IMR-90 (cell line): ENCODE measurements at regions not wholly inside any gene's neighbourhood (a gene's known extent, or its start where the extent isn't known, plus 50 kb on each side); places are given as distances from the start of the nearest gene placed in this dataset.

Experiments
- ATAC-seq: fragments of 200-7000 bp; cut with Tn5 transposase; 2 replicates; pipeline ENCODE4 v1.9.1; 2020; ENCODE audit warnings: low read depth, mild to moderate bottlenecking, moderate library complexity
- BruUV-seq: library from RNA; stranded (reverse); fragments of 400-500 nt; replicated peaks from 2 replicates; lab custom pipeline; 2021; lab: Mats Ljungman, UMichigan
- CTCF ChIA-PET: fragments of 300-600 bp; formaldehyde crosslinking; extraction: SDS; loops from one replicate; lab custom pipeline; 2021; ENCODE audit warnings: antibody characterized with exemption; lab: Yijun Ruan, JAX
- POLR2A ChIA-PET: fragments of 300-600 bp; sonication (Branson Sonifier 250); formaldehyde crosslinking; loops from one replicate; lab custom pipeline; 2022; ENCODE audit warnings: antibody characterized with exemption; ENCODE audit not compliant: unreplicated experiment; lab: Charles Lee
- DNase-seq: peaks from one replicate; pipeline ENCODE4 v3.0.0; 2013
- H2AFZ ChIP-seq: replicated peaks from 2 replicates; pipeline ENCODE3; 2013; ENCODE audit warnings: low read length, mild to moderate bottlenecking; ENCODE audit not compliant: poor library complexity
- H2AK5ac ChIP-seq: 2 replicates; pipeline ENCODE4 v1.6.1; 2013; ENCODE audit warnings: low read depth, low read length, inconsistent platforms
- H2AK9ac ChIP-seq: replicated peaks from 2 replicates; pipeline ENCODE3; 2013; ENCODE audit warnings: mild to moderate bottlenecking, low read depth, low read length, moderate library complexity; ENCODE audit not compliant: poor library complexity
- H2BK120ac ChIP-seq: 2 replicates; pipeline ENCODE4 v1.6.1; 2013; ENCODE audit warnings: low read depth, low read length, inconsistent platforms
- H2BK15ac ChIP-seq: 3 replicates; pipeline ENCODE4 v1.6.1; 2013; ENCODE audit warnings: low read depth, low read length, inconsistent platforms
- H2BK20ac ChIP-seq: 2 replicates; pipeline ENCODE4 v1.6.1; 2013; ENCODE audit warnings: low read depth, mild to moderate bottlenecking, inconsistent platforms, low read length, moderate library complexity
- H2BK5ac ChIP-seq: 2 replicates; pipeline ENCODE4 v1.6.1; 2013; ENCODE audit warnings: mild to moderate bottlenecking, low read depth, low read length, inconsistent platforms; ENCODE audit not compliant: poor library complexity, severe bottlenecking
- H3K14ac ChIP-seq: replicated peaks from 2 replicates; pipeline ENCODE4 v1.6.1; 2013; ENCODE audit warnings: low read depth, low read length, inconsistent platforms
- H3K18ac ChIP-seq: 2 replicates; pipeline ENCODE4 v1.6.1; 2013; ENCODE audit warnings: low read depth, low read length, control low read depth
- H3K23ac ChIP-seq: 2 replicates; pipeline ENCODE4 v1.6.1; 2013; ENCODE audit warnings: low read depth, low read length, inconsistent platforms
- H3K27ac ChIP-seq: 2 replicates; pipeline ENCODE4 v1.5.1; 2013; ENCODE audit warnings: mild to moderate bottlenecking, control low read depth, low read length; ENCODE audit not compliant: insufficient read depth
- H3K27me3 ChIP-seq: 2 replicates; pipeline ENCODE4 v1.6.1; 2013; ENCODE audit warnings: low read length; ENCODE audit not compliant: control insufficient read depth, insufficient read depth
- H3K36me3 ChIP-seq: 2 replicates; pipeline ENCODE4 v1.6.1; 2013; ENCODE audit warnings: low read length, mixed read lengths; ENCODE audit not compliant: control insufficient read depth, insufficient read depth
- H3K4ac ChIP-seq: 2 replicates; pipeline ENCODE4 v1.6.1; 2013; ENCODE audit warnings: low read depth, low read length, inconsistent platforms
- H3K4me1 ChIP-seq: 2 replicates; pipeline ENCODE4 v1.6.1; 2013; ENCODE audit warnings: low read length, mixed read lengths; ENCODE audit not compliant: control insufficient read depth, insufficient read depth
- H3K4me2 ChIP-seq: 2 replicates; pipeline ENCODE4 v1.6.1; 2013; ENCODE audit warnings: low read depth, mild to moderate bottlenecking, control low read depth, low read length, moderate library complexity
- H3K4me3 ChIP-seq: 2 replicates; pipeline ENCODE4 v1.5.1; 2013; ENCODE audit warnings: low read depth, mild to moderate bottlenecking, control low read depth, low read length, moderate library complexity; ENCODE audit not compliant: insufficient read depth
- H3K56ac ChIP-seq: 2 replicates; pipeline ENCODE4 v1.6.1; 2013; ENCODE audit warnings: low read length, inconsistent platforms; ENCODE audit not compliant: insufficient read depth; ENCODE audit errors: extremely low read depth
- H3K79me1 ChIP-seq, 2 experiments: 2 replicates each; pipeline ENCODE4 v1.6.1; 2013; ENCODE audit warnings: low read length in 2 of 2, inconsistent platforms in 1 of 2, low read depth in 1 of 2
- H3K9ac ChIP-seq: 2 replicates; pipeline ENCODE4 v1.6.1; 2013; ENCODE audit warnings: low read depth, low read length, control low read depth
- H3K9me1 ChIP-seq: 2 replicates; pipeline ENCODE4 v1.6.1; 2013; ENCODE audit warnings: low read length, inconsistent platforms; ENCODE audit not compliant: insufficient read depth
- H3K9me3 ChIP-seq: 2 replicates; pipeline ENCODE4 v1.6.1; 2013; ENCODE audit warnings: low read length; ENCODE audit not compliant: control insufficient read depth, insufficient read depth
- H4K20me1 ChIP-seq: 2 replicates; pipeline ENCODE4 v1.6.1; 2013; ENCODE audit warnings: low read length, inconsistent platforms; ENCODE audit not compliant: insufficient read depth
- H4K5ac ChIP-seq: 2 replicates; pipeline ENCODE4 v1.6.1; 2013; ENCODE audit warnings: mild to moderate bottlenecking, low read depth, low read length, control low read depth
- H4K8ac ChIP-seq, 2 experiments: 2 replicates each; pipeline ENCODE4 v1.6.1; 2013; ENCODE audit warnings: low read depth in 2 of 2, low read length in 2 of 2, control low read depth in 1 of 2, inconsistent platforms in 1 of 2
- H4K91ac ChIP-seq: 2 replicates; pipeline ENCODE4 v1.6.1; 2013; ENCODE audit warnings: low read depth, low read length, inconsistent platforms; ENCODE audit not compliant: insufficient read depth
- CEBPB ChIP-seq: IDR thresholded peaks from 2 replicates; pipeline ENCODE4 v1.6.1; 2012; ENCODE audit warnings: low read depth, low read length, improper control_type of control experiment
- FOS ChIP-seq: fragments of 150-350 bp; IDR thresholded peaks from 2 replicates; pipeline ENCODE4 v1.6.1; 2016; ENCODE audit warnings: low read depth, low read length
- MAZ ChIP-seq: IDR thresholded peaks from 2 replicates; pipeline ENCODE4 v1.6.1; 2012; ENCODE audit warnings: low read depth, mild to moderate bottlenecking, low read length, improper control_type of control experiment, moderate library complexity, borderline replicate concordance
- NFE2L2 ChIP-seq: fragments of 150-350 bp; IDR thresholded peaks from 2 replicates; pipeline ENCODE4 v1.6.1; 2016; ENCODE audit warnings: low read depth, mild to moderate bottlenecking, low read length
- RFX5 ChIP-seq: IDR thresholded peaks from 2 replicates; pipeline ENCODE4 v1.8.0; 2012; ENCODE audit warnings: low read depth, mild to moderate bottlenecking, low read length, moderate library complexity
- WGBS, 2 experiments: methylation state at CpG; one replicate each; pipeline versions ENCODE4 v1.1.5 to v1.1.7; 2013; ENCODE audit warnings: missing lambda C conversion rate in 2 of 2; ENCODE audit not compliant: insufficient read length in 1 of 2; ENCODE audit errors: extremely low coverage in 2 of 2; 5-methylcytosine and 5-hydroxymethylcytosine counted together
- dilution Hi-C: fragments of 300-500 bp; cut with HindIII; formaldehyde crosslinking; loops from one replicate; pipeline ENCODE4 v1.14.3; 2018; ENCODE audit warnings: low sequenced_read_pairs; ENCODE audit not compliant: unreplicated experiment
- in situ Hi-C: fragments of 300-500 bp; cut with MboI; formaldehyde crosslinking; loops from 3 replicates; pipeline ENCODE4 v1.14.3; 2019; ENCODE audit warnings: low sequenced_read_pairs, inconsistent platforms, mixed read lengths
- intact Hi-C: fragments of 100-400 bp; cut with micrococcal nuclease; formaldehyde crosslinking; loops from 2 replicates; pipeline ENCODE4 v1.10.0; 2022
- TF ChIP-seq, protein P1 (sequence below): fragments of 150-350 bp; IDR thresholded peaks from 2 replicates; pipeline ENCODE4 v1.6.1; 2017; ENCODE audit warnings: mild to moderate bottlenecking, antibody characterized with exemption, low read length, low read depth

DNA sequence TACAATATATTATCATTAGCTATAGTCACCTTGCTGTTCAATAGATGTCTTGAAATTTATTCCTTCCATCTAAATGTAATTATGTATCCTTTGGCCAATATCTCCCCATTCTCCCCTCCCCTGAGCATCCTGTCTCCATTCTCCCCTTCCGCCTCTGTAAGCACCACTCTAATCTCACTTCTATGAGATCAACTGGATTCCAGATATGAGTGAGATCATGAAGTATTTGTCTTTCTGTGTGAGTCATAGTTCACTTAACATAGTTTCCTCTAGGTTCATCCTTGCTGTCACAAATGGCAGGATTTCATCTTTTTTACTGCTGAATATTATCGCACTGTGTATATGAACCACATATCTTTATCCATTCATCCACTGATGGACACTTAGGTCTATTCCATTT, 148.8 kb upstream of the NDN start:
- TF ChIP-seq MAZ (no peak), NFE2L2 (no peak), FOS (no peak), RFX5 (no peak), CEBPB (no peak)
- TF ChIP-seq, protein P1, sequence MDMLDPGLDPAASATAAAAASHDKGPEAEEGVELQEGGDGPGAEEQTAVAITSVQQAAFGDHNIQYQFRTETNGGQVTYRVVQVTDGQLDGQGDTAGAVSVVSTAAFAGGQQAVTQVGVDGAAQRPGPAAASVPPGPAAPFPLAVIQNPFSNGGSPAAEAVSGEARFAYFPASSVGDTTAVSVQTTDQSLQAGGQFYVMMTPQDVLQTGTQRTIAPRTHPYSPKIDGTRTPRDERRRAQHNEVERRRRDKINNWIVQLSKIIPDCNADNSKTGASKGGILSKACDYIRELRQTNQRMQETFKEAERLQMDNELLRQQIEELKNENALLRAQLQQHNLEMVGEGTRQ, result no peak
- Histone ChIP-seq H3K4me1 (no peaks in the 10 kb centered on the region), H2BK20ac (no peak overlapping the region), H3K4ac (no peak overlapping the region), H4K91ac (no peak overlapping the region), H3K9ac (no peak overlapping the region), H2BK15ac (no peak overlapping the region), H3K14ac (no peak overlapping the region), H3K56ac (no peak overlapping the region), H2BK5ac (no peak overlapping the region), H3K23ac (no peak overlapping the region), H3K18ac (no peak overlapping the region), H3K4me2 (no peak overlapping the region), H3K9me3 (peaks cover 8% of the 10 kb centered on the region), H3K36me3 (no peaks in the 10 kb centered on the region), H3K27me3 (no peaks in the 10 kb centered on the region), H4K5ac (no peak overlapping the region), H3K79me1 (no peaks in the 10 kb centered on the region), H3K9me1 (no peaks in the 10 kb centered on the region), H4K8ac (no peak overlapping the region), H2BK120ac (no peak overlapping the region), H3K4me3 (no peak overlapping the region), H2AK9ac (no peak overlapping the region), H2AFZ (no peak overlapping the region), H4K20me1 (no peaks in the 10 kb centered on the region), H3K27ac (no peak overlapping the region), H2AK5ac (no peak overlapping the region)
- in situ Hi-C loops, result no loop called here
- intact Hi-C loops, result no loop called here
- ATAC-seq, result no peak
- no peak for DNase-seq
- BruUV-seq, result no TSS peak
- ChIA-PET POLR2A (no interaction called here), CTCF (no interaction called here)
- no CpG with 5 or more reads among the region's 2 CpGs for WGBS, 2 experiments
- dilution Hi-C loops, result no loop called here
